ENCODE measurements at regions not wholly inside any gene's neighbourhood (a gene's known extent, or its start where the extent isn't known, plus 50 kb on each side); places are given as distances from the start of the nearest gene placed in this dataset.

DNA sequence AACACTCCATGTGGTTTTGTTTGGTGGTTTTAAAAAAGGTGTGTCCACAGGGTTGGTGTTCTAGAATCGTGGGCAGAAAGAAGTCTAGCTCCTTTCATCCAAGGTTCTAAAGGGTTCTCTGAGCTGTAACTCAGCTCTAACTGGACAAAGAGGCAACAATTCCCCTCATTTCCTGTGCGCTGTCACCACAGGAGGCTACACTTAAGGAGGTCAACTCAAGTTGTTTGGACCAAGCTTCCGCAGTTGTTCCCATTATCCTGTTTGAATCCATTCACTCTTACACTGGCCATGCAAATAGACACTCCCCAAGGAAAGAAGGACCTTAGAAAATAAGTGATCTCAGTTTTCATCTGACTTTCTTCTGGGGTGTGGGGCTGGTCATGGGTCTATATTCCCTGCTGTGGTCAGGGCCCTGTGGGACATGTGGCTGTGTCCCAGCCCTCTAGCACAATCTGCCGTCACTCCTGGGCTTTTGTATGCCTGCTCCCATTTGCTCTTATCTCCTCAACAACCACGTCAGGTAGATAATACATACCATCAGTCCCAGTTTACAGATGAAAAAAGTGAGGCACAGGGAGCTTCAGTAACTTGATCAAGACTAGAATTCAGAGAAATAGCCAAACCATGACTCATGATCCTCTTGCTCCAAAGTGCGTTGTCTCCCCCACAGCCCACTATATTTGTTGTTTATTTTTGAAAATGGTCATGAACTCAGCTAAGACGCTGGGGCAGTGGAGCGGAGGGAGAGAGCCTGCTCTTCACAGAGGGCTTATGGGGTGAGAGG lies 103.6 kb downstream of the RHOU start:
- TF ChIP-seq, protein P1, sequence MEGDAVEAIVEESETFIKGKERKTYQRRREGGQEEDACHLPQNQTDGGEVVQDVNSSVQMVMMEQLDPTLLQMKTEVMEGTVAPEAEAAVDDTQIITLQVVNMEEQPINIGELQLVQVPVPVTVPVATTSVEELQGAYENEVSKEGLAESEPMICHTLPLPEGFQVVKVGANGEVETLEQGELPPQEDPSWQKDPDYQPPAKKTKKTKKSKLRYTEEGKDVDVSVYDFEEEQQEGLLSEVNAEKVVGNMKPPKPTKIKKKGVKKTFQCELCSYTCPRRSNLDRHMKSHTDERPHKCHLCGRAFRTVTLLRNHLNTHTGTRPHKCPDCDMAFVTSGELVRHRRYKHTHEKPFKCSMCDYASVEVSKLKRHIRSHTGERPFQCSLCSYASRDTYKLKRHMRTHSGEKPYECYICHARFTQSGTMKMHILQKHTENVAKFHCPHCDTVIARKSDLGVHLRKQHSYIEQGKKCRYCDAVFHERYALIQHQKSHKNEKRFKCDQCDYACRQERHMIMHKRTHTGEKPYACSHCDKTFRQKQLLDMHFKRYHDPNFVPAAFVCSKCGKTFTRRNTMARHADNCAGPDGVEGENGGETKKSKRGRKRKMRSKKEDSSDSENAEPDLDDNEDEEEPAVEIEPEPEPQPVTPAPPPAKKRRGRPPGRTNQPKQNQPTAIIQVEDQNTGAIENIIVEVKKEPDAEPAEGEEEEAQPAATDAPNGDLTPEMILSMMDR (IDR thresholded peaks at IDR 0.05; ENCODE audit: low read depth, low read length) = no peak
- no peak for TF ChIP-seq EZH2phosphoT487 (IDR thresholded peaks at IDR 0.05; ENCODE audit: low read depth)

Measured in OCI-LY3 (cell line).